ENCODE measurements at regions not wholly inside any gene's neighbourhood (a gene's known extent, or its start where the extent isn't known, plus 50 kb on each side); places are given as distances from the start of the nearest gene placed in this dataset.

GRCh38 chr19:29318581-29318980 lies 105.6 kb upstream of the UQCRFS1 start:
- Histone ChIP-seq H2BK20ac (ENCODE audit: low read length) (no peak overlapping the region), H4K91ac (replicated peaks; ENCODE audit: insufficient read length, low read length) (no peak overlapping the region), H2BK15ac (ENCODE audit: low read length) (no peak overlapping the region), H3K79me1 (ENCODE audit: low read depth, low read length) (no peaks in the 10 kb centered on the region), H2AFZ (ENCODE audit: low read length) (no peak overlapping the region), H2BK12ac (ENCODE audit: low read depth, low read length) (no peak overlapping the region), H4K20me1 (replicated peaks in 1 of 2; ENCODE audit: control insufficient read depth in 1 of 2, insufficient read depth in 2 of 2, low read length in 2 of 2) (no peaks in the 10 kb centered on the region), H3K4me2 (ENCODE audit: insufficient read depth in 1 of 2, low read depth in 2 of 2, low read length in 2 of 2) (no peak overlapping the region), H3K56ac (replicated peaks; ENCODE audit: insufficient read length, low read depth, low read length) (no peak overlapping the region), H4K5ac (ENCODE audit: insufficient read length, low read depth, low read length) (no peak overlapping the region), H3K4ac (replicated peaks; ENCODE audit: insufficient read length, low read depth, low read length) (no peak overlapping the region), H2BK5ac (ENCODE audit: low read depth, low read length) (no peak overlapping the region), H3K9ac (replicated peaks in 1 of 4; ENCODE audit: extremely low read depth in 1 of 4, low read depth in 3 of 4, low read length in 3 of 4) (no peak overlapping the region), H3K14ac (ENCODE audit: insufficient read length) (no peak overlapping the region), H3K9me3 (ENCODE audit: insufficient read depth in 2 of 2, low read depth in 1 of 2, low read length in 1 of 2) (no peaks in the 10 kb centered on the region), H3K79me2 (ENCODE audit: control insufficient read depth in 1 of 2, insufficient read depth in 2 of 2, low read length in 2 of 2) (no peaks in the 10 kb centered on the region), H3K4me1 (replicated peaks in 1 of 4; ENCODE audit: control insufficient read depth in 3 of 4, insufficient read depth in 4 of 4, low read length in 3 of 4) (peaks cover 0 to 4% (median 2%) of the 10 kb centered on the region in 4 experiments; a peak in 3 of 7 replicates), H3K18ac (ENCODE audit: extremely low read depth, low read length) (no peak overlapping the region), H3K23me2 (ENCODE audit: low read depth, low read length) (no peaks in the 10 kb centered on the region), H4K8ac (ENCODE audit: extremely low read depth, insufficient read depth, low read length) (no peak overlapping the region), H2BK120ac (replicated peaks; ENCODE audit: low read depth, low read length) (no peak overlapping the region), H2AK5ac (ENCODE audit: low read depth, low read length) (no peak overlapping the region), H3K27ac (ENCODE audit: low read depth, low read length) (no peak overlapping the region), H3K27me3 (replicated peaks in 1 of 4; ENCODE audit: control insufficient read depth in 3 of 4, extremely low read depth in 1 of 4, insufficient read depth in 3 of 4, low read length in 3 of 4) (no peaks in the 10 kb centered on the region), H3K36me3 (ENCODE audit: control insufficient read depth in 2 of 4, insufficient read depth in 4 of 4, low read length in 3 of 4) (no peaks in the 10 kb centered on the region), H3K4me3 (ENCODE audit: extremely low read depth in 1 of 4, insufficient read depth in 2 of 4, low read depth in 3 of 4, low read length in 4 of 4) (no peak overlapping the region), H3K23ac (ENCODE audit: insufficient read length) (no peak overlapping the region)
- ChIA-PET POLR2A (ENCODE audit: partially characterized antibody) (no interaction called here), CTCF (ENCODE audit: partially characterized antibody) (no interaction called here)
- no peak for TF ChIP-seq CTBP2 (IDR thresholded peaks at IDR 0.05; ENCODE audit: borderline replicate concordance, insufficient read depth, insufficient read length, low read length)
- TF ChIP-seq MAFK (IDR thresholded peaks at IDR 0.05; ENCODE audit: low read depth, low read length), result no peak
- TF ChIP-seq TCF12 (IDR thresholded peaks at IDR 0.05; ENCODE audit: low read depth, low read length), result no peak
- TF ChIP-seq CREB1 (IDR thresholded peaks at IDR 0.05), result no peak
- no peak for TF ChIP-seq MAX (IDR thresholded peaks at IDR 0.05)
- no peak for TF ChIP-seq POLR2AphosphoS5 (IDR thresholded peaks at IDR 0.05; ENCODE audit: low read depth, low read length)
- WGBS, 2 experiments (ENCODE audit: extremely low coverage in 1 of 2, insufficient coverage in 1 of 2, insufficient read length in 1 of 2, insufficient replicate concordance in 2 of 2, low coverage in 1 of 2, low lambda C conversion rate in 2 of 2, missing lambda C conversion rate in 1 of 2), result 77% methylated on average over 6 of the region's 6 CpGs; no CpG with 5 or more reads in 1 of the 2 experiments
- FAIRE-seq (no peak), DNase-seq (ENCODE audit: low read depth in 1 of 2, low spot score in 2 of 2) (no peak)
